HS-5 (cell line): ENCODE measurements at regions not wholly inside any gene's neighbourhood (a gene's known extent, or its start where the extent isn't known, plus 50 kb on each side); places are given as distances from the start of the nearest gene placed in this dataset.

Source experiments
- DNase-seq: peaks from one replicate; pipeline ENCODE4 v3.0.0-alpha.2; 2012; ENCODE audit warnings: low read depth

DNA sequence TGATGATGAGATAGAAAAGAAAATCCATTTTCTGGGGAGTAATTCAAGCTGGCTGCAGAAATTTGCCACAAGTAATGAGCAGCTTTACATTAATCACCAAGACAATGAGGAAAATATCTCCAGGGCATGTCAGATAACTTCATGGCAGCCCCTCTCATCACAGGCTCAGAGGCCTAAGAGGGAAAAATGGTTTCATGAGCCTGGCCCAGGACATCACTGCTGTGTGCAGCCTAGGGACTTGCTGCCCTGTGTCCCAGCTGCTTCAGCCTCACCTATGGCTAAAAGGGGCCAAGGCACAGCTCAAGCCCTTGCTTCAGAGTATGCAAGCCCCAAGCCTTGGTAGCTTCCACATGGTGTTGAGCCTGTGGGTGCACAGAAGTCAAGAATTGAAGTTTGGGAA is 161.7 kb downstream of the OPA1 start:
- no peak for DNase-seq

DNA sequence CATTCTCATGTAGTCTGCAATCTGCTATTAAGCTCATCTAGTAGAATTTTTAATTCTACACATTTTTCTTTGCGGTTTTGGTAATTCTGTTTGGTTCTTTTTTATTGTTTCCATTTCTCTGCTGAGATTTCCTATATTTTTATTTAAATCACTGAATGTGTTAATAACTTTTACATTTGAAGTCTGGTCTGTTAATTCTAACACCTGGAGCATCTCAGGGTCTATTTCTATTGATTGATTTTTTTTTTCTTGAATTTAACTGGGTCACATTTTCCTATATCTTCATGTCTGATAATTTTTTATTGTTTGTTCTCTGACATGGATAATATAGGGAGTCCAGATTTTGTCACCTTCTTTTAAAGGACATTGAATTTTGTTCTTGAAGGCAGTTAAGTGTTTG is 163.5 kb downstream of the OPA1 start:
- no peak for DNase-seq

GRCh38 chr3:193757457-193757856 is 164.4 kb downstream of the OPA1 start:
- no peak for DNase-seq

- no peak for DNase-seq
Measured at GRCh38 chr3:193761969-193762368, 169.0 kb downstream of the OPA1 start.

- DNase-seq = no peak
Measured at GRCh38 chr3:193762657-193763056, 169.6 kb downstream of the OPA1 start.

GRCh38 chr3:193764959-193765358 is 172.0 kb downstream of the OPA1 start:
- no peak for DNase-seq

DNA sequence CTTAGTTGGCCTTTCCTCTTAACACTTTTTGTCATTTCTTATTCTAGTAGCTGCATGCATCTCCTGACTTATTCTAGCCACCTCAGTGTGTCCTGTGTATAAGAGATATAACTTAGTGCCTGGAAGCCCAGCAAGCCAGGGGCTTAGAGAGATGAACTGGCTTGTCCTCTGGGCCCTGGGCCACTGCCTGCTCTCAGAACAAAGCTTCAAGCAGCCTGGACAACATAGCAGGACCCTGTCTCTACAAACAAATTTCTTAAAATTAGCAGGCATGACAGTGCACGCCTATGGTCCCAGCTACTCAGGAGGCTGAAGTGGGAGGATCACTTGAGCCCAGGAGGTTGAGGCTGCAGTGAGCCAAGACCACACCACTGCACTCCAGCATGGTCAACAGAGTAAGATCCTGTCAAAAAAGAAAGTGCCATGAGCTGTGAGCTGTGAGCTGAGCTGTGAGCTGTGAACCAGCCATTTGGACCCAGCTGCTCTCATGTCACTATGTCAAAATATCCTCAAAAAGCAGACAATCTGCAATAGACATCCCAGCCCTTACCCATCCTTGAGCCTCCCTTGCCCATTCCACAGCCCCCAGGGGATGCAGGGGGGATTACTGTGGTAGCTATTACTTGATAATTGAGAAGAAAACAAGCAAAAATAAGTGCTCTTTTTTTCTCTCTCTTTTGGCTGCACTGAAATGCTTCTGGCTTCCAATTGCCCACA is 174.5 kb downstream of the OPA1 start:
- DNase-seq = no peak

DNA sequence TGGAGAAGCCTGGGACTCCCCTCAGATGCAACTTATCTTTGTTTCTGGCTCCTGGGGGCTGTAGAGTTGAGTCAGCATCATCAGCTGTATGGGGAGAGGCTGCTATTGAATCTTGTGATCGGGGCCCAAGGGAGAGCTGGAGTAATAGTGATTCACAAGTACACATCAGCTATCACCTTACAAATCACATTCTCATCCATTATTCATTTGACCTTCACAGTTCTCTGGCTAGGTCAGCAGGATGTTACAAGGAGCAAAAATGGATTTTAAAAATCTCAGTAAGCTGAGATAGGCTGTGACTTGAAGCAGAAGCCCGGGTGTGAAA is 175.0 kb downstream of the OPA1 start:
- peak; percentile 58 for DNase-seq

GRCh38 chr3:193769437-193769836 is 176.4 kb downstream of the OPA1 start:
- DNase-seq = no peak

GRCh38 chr3:193771011-193771652 is 178.1 kb downstream of the OPA1 start:
- no peak for DNase-seq

- no peak for DNase-seq
Measured at GRCh38 chr3:193771653-193772421, 178.8 kb downstream of the OPA1 start.

GRCh38 chr3:193772422-193772763 is 179.4 kb downstream of the OPA1 start:
- no peak for DNase-seq

GRCh38 chr3:193773266-193774220 is 180.5 kb downstream of the OPA1 start:
- no peak for DNase-seq

DNA sequence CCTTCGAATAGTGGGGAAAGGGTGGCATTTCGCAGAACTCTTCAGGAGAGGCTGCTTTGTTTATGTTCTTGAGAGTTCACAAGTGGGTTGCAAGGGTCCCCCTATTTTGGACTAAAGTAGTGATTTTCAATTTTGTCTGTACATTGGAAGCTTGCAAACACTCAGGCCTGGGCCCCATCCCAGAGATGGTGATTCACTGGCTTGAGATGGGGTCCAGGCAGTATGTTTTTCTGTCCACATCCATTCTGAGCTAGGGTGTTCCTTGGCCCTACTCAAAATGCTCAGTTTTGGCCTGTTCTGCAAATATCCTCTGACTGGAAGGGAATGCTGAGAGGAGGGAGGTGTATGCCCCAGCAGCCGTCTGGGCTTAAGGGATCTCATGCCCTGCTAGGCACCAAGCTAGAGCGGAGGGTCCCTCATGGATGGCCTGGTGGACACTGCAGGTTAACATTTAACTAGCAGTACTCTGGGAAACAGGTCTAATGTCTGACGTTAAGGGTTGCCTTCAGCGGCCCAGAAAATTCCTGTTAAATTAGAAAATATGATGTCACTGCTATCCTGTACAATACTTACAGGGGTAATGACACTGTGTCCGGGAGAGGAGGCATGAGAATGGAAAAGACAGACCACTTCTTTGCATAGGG is 181.4 kb downstream of the OPA1 start:
- DNase-seq = no peak

DNA sequence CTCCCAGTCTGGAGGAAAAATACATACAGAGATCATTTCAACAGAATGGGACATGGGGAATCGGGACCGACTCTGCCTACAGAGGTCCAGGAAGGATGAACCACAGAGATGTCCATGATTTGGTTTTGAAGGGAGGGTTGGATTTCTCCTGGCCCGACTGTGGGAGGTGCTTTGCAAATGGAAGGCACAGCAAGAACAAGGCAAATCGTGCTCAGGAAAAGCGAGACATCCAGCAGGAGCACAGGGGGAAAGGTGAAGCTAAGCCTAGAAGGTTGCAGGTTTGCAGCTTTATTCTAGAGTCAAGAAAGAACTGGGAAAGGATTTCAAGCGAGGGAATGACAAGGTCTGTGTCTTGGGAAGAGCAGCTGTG is 181.9 kb downstream of the OPA1 start:
- DNase-seq = no peak

GRCh38 chr3:193775421-193776077 is 182.5 kb downstream of the OPA1 start:
- DNase-seq = no peak

- DNase-seq = no peak
Measured at GRCh38 chr3:193776626-193777358, 183.8 kb downstream of the OPA1 start.

GRCh38 chr3:193777524-193777923 is 184.5 kb downstream of the OPA1 start:
- no peak for DNase-seq

- no peak for DNase-seq
Measured at GRCh38 chr3:193778676-193779075, 185.7 kb downstream of the OPA1 start.

- no peak for DNase-seq
Measured at GRCh38 chr3:193779933-193780332, 186.9 kb downstream of the OPA1 start.

GRCh38 chr3:193780397-193780796 is 187.4 kb downstream of the OPA1 start:
- no peak for DNase-seq
